NCI-H2171 treated with DMSO at 0.1 percent for 48 hours (cell line): ENCODE measurements at regions not wholly inside any gene's neighbourhood (a gene's known extent, or its start where the extent isn't known, plus 50 kb on each side); places are given as distances from the start of the nearest gene placed in this dataset.
A peak's percentile ranks its signal among the peaks of the same experiment; 100 is the strongest.

Experiments used
- DNase-seq: peaks from one replicate; lab custom pipeline; 2025; lab: John Stamatoyannopoulos, UW

- DNase-seq: peak; percentile 83
Observed at GRCh38 chr1:110816945-110817344, 56.0 kb upstream of the CD53 start.

- no peak for DNase-seq
Observed at GRCh38 chr1:110811529-110811928, 61.4 kb upstream of the CD53 start.

GRCh38 chr1:110800079-110800478, 72.9 kb upstream of the CD53 start:
- peak; percentile 12 for DNase-seq

- peak; percentile 94 for DNase-seq
Observed at GRCh38 chr1:110798691-110799256, 74.2 kb upstream of the CD53 start.

GRCh38 chr1:110788673-110789072, 84.3 kb upstream of the CD53 start:
- peak; percentile 49 for DNase-seq

- DNase-seq: no peak
Observed at GRCh38 chr1:110787328-110788071, 85.4 kb upstream of the CD53 start.

- no peak for DNase-seq
Observed at GRCh38 chr1:110786802-110787327, 86.1 kb upstream of the CD53 start.

GRCh38 chr1:110785612-110786011, 87.3 kb upstream of the CD53 start:
- DNase-seq: no peak

GRCh38 chr1:110785055-110785454, 87.9 kb upstream of the CD53 start:
- no peak for DNase-seq

GRCh38 chr1:110783292-110783918, 89.5 kb upstream of the CD53 start:
- peak; percentile 79 for DNase-seq

GRCh38 chr1:110781525-110781924, 91.4 kb upstream of the CD53 start:
- no peak for DNase-seq

GRCh38 chr1:110780600-110781484, 92.1 kb upstream of the CD53 start:
- peak; percentile 65 for DNase-seq

- DNase-seq: no peak
Observed at GRCh38 chr1:110779636-110780035, 93.3 kb upstream of the CD53 start.

- no peak for DNase-seq
Observed at GRCh38 chr1:110778821-110779220, 94.1 kb upstream of the CD53 start.

GRCh38 chr1:110777228-110777627, 95.7 kb upstream of the CD53 start:
- no peak for DNase-seq

GRCh38 chr1:110774398-110774797, 98.5 kb upstream of the CD53 start:
- DNase-seq: no peak

- no peak for DNase-seq
Observed at GRCh38 chr1:110773813-110774212, 99.1 kb upstream of the KCNA3 start.

- DNase-seq: no peak
Observed at GRCh38 chr1:110771245-110772022, 96.7 kb upstream of the KCNA3 start.

- DNase-seq: no peak
Observed at GRCh38 chr1:110770832-110771231, 96.1 kb upstream of the KCNA3 start.

- DNase-seq: no peak
Observed at GRCh38 chr1:110768605-110769004, 93.9 kb upstream of the KCNA3 start.

- DNase-seq: no peak
Observed at GRCh38 chr1:110766336-110766647, 91.6 kb upstream of the KCNA3 start.
